ENCODE measurements at regions not wholly inside any gene's neighbourhood (a gene's known extent, or its start where the extent isn't known, plus 50 kb on each side); places are given as distances from the start of the nearest gene placed in this dataset.
"Not testable (repeated sequence)": the region's sequence is repeated elsewhere in the genome, so short reads cannot be mapped to it uniquely, and the experiment has no call there.

DNA sequence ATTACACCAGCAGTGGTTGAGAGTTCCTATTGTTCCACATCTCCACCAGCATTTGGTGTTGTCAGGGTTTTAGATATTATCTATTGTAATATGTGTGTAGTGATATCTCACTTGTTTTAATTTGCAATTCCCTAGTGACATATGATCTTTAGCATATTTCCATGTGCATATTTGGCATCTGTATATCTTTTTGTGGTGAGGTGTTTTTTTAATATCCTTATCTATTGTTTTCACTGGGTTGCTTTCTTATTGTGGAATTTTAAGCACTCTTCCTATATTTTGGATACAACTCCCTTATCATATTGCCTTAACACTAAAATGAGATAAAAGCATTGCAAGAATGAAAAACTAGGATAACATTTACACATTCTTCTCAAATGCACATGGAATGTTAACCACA lies 453.9 kb upstream of the FSIP2 start:
- TF ChIP-seq, protein P1, sequence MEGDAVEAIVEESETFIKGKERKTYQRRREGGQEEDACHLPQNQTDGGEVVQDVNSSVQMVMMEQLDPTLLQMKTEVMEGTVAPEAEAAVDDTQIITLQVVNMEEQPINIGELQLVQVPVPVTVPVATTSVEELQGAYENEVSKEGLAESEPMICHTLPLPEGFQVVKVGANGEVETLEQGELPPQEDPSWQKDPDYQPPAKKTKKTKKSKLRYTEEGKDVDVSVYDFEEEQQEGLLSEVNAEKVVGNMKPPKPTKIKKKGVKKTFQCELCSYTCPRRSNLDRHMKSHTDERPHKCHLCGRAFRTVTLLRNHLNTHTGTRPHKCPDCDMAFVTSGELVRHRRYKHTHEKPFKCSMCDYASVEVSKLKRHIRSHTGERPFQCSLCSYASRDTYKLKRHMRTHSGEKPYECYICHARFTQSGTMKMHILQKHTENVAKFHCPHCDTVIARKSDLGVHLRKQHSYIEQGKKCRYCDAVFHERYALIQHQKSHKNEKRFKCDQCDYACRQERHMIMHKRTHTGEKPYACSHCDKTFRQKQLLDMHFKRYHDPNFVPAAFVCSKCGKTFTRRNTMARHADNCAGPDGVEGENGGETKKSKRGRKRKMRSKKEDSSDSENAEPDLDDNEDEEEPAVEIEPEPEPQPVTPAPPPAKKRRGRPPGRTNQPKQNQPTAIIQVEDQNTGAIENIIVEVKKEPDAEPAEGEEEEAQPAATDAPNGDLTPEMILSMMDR (conservative IDR thresholded peaks at IDR 0.05) = no peak
- peak overlapping the region; percentile 54; the same call in 1 of the 2 replicates for H3K27ac ChIP-seq

DNA sequence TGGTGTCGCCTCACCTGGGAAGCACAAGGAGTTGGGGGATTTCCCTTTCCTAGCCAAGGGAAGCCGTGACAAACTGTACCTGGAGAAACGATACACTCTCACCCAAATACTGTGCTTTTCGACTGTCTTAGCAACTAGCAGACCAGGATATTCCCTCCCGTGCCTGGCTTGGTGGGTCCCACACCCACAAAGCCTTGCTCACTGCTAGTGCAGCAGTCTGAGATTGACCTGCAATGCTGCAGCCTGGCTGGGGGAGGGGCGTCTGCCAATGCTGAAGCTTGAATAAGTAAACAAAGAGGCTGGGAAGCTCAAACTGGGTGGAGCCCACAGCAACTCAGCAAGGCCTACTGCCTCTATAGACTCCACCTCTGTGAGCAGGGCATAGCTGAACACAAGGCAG lies 448.6 kb upstream of the FSIP2 start:
- H3K27ac ChIP-seq = not testable (repeated sequence)

DNA sequence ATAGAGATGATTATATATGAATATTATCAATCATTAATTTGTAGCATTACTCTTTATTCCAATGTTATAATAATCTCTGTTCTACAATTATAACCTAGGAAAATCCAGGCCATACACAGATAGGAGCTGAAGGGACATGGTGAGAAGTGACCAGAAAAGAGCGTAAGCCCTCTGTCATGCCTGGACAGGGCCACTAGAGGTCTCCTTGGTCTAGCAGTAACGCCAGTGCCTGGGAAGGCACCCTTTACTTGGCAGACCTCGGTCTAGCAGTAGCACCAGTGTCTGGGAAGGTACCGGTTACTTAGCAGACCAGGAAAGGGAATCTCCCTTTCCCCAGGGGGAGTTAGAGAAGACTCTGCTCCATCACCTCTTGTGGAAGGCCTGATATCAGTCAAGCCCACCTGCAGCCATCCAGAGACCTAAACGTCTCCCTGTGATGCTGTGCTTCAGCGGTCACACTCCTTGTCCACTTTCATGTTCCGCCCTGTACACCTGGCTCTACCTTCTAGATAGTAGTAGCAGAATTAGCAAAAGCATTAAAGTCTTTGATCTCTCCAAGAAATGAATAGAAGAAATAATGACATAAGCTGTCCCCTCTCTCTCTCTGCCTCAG lies 447.5 kb upstream of the FSIP2 start:
- H3K27ac ChIP-seq = no peak overlapping the region
- TF ChIP-seq, protein P1 (conservative IDR thresholded peaks at IDR 0.05) = peak; percentile 76

DNA sequence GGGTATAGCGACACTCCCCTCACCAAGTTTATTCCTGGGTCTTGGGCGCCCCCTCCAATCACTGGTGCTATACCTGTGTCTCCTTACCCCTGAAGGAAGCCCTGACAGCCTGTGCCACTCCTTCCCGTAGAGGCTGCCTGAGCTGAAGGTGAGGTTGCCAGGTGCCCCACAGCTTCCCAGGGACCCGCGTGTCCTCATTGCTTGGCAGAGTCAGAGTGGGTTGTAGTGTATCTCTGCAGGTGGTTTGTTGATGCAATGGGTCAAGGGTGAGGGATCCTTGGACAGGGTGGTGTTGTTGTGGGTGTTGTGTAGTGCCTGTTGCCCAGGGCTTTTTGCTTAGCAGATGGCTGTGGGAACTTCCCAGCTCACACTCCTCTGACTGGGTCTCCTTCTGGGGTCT lies 438.7 kb upstream of the FSIP2 start:
- H3K27ac ChIP-seq = no peak overlapping the region
- TF ChIP-seq, protein P1 (conservative IDR thresholded peaks at IDR 0.05) = no peak

DNA sequence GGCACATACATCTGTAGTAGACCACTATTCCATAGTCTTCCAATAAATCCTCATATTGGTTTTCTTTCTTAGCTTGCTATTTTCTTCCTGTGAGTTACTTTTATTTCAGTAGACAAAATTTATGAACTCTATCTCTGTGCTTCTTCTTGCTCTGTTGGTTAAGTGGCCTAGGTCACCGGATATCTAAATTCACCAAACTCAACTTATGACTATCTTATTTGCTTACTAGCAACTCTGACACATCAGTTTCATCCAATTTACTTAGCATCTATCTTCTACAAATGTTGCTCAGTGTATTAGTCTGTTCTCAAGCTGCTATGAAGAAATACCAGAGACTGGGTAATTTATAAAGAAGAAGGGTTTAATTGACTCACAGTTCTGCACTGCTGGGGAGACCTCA lies 432.5 kb upstream of the FSIP2 start:
- no peak overlapping the region for H3K27ac ChIP-seq
- TF ChIP-seq, protein P1 (conservative IDR thresholded peaks at IDR 0.05) = no peak

DNA sequence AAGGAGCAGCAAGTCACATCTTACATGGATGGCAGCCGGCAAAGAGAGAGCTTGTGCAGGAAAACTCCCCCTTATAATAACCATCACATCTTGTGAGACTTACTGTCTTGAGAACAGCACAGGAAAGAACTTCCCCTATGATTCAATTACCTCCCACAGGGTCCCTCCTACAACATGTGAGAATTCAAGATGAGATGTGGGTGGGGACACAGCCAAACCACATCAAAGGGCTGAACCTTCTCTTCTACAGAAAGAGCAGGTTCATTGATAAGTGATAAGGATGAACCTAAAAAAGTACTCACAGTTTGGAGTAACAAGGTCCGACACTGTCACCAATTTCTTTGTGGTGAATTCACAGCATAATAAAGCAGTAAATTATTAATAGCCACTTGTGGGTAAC lies 422.2 kb upstream of the FSIP2 start:
- no peak overlapping the region for H3K27ac ChIP-seq
- TF ChIP-seq, protein P1 (conservative IDR thresholded peaks at IDR 0.05) = no peak

DNA sequence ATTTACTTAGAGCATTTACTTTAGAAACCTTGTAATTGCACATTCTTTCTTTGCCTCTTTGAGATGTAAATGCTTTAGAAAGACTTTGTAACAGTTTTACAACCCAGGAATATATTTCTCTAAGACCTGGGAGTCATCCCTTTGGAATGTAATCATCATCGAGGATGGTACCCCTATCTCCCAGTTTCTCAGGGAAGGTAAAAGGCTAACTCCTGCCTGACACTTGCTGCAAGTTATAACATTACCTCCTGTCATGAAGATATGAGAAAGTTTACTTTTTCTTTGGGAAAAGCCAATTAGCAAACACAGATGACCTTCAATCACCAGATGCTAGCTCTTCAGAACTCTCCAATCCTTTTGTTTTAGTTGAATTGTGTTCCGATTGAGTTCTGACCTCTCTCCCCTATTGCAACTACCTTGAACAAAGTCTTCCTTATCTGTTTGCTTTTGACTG lies 420.3 kb upstream of the FSIP2 start:
- TF ChIP-seq, protein P1 (conservative IDR thresholded peaks at IDR 0.05) = no peak
- no peak overlapping the region for H3K27ac ChIP-seq

DNA sequence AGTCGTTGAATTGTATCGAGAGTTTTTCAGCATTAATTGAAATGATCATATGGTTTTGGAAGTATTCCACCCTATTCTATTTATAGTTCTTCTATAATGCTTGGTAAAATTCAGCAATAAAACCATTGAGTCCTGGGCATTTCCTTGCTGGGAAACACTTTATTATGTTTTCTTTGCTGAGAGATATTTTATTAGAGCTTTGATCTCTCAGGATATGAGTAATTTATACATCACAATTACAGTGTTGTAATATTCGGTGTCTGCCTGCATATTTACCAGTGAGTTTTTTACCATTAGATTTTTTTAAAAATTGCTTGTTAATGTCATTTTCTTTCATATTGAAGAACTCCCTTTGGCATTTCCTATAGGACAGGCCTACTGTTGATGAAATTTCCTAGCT lies 402.7 kb upstream of the FSIP2 start:
- H3K27ac ChIP-seq = no peak overlapping the region
- TF ChIP-seq, protein P1 (conservative IDR thresholded peaks at IDR 0.05) = no peak
